ENCODE measurements at regions not wholly inside any gene's neighbourhood (a gene's known extent, or its start where the extent isn't known, plus 50 kb on each side); places are given as distances from the start of the nearest gene placed in this dataset.
"Not testable (repeated sequence)": the region's sequence is repeated elsewhere in the genome, so short reads cannot be mapped to it uniquely, and the experiment has no call there.

GRCh38 chr2:40043641-40044040, 264.6 kb upstream of the THUMPD2 start:
- DNase-seq: no peak

GRCh38 chr2:40043191-40043590, 264.1 kb upstream of the THUMPD2 start:
- no peak for DNase-seq

GRCh38 chr2:40041422-40042382, 262.6 kb upstream of the THUMPD2 start:
- DNase-seq: no peak

GRCh38 chr2:40039549-40039948, 260.5 kb upstream of the THUMPD2 start:
- no peak for DNase-seq

GRCh38 chr2:40038646-40039045, 259.6 kb upstream of the THUMPD2 start:
- DNase-seq: no peak

- DNase-seq: no peak
These were observed 258.2 kb upstream of the THUMPD2 start for GRCh38 chr2:40037303-40037702.

GRCh38 chr2:40036241-40036640, 257.2 kb upstream of the THUMPD2 start:
- no peak for DNase-seq

GRCh38 chr2:40034801-40035200, 255.7 kb upstream of the THUMPD2 start:
- DNase-seq: no peak

- no peak for DNase-seq
These were observed 255.1 kb upstream of the THUMPD2 start for GRCh38 chr2:40034198-40034597.

- no peak for DNase-seq
These were observed 254.7 kb upstream of the THUMPD2 start for GRCh38 chr2:40033781-40034180.

GRCh38 chr2:40032650-40033319, 253.7 kb upstream of the THUMPD2 start:
- DNase-seq: no peak

- DNase-seq: no peak
These were observed 251.5 kb upstream of the THUMPD2 start for GRCh38 chr2:40030456-40030975.

GRCh38 chr2:40028792-40029488, 249.9 kb upstream of the THUMPD2 start:
- DNase-seq: no peak

- no peak for DNase-seq
These were observed 248.9 kb upstream of the THUMPD2 start for GRCh38 chr2:40027968-40028367.

- not testable (repeated sequence) for DNase-seq
These were observed 246.2 kb upstream of the THUMPD2 start for GRCh38 chr2:40025276-40025675.

- no peak for DNase-seq
These were observed 241.9 kb upstream of the THUMPD2 start for GRCh38 chr2:40020997-40021396.

GRCh38 chr2:40016151-40016885, 237.3 kb upstream of the THUMPD2 start:
- no peak for DNase-seq

GRCh38 chr2:40013962-40014361, 234.9 kb upstream of the THUMPD2 start:
- DNase-seq: not testable (repeated sequence)

GRCh38 chr2:40004336-40004735, 225.3 kb upstream of the THUMPD2 start:
- no peak for DNase-seq

- DNase-seq: no peak
These were observed 223.3 kb upstream of the THUMPD2 start for GRCh38 chr2:40002339-40002738.

- DNase-seq: no peak
These were observed 220.8 kb upstream of the THUMPD2 start for GRCh38 chr2:39999864-40000263.

GRCh38 chr2:39998617-39999016, 219.6 kb upstream of the THUMPD2 start:
- no peak for DNase-seq
